H1 (cell line): ENCODE measurements at regions not wholly inside any gene's neighbourhood (a gene's known extent, or its start where the extent isn't known, plus 50 kb on each side); places are given as distances from the start of the nearest gene placed in this dataset.

ENCODE experiments used
- CTCF ChIA-PET: fragments of 300-600 bp; sonication (Branson Sonifier 250); formaldehyde crosslinking; loops from one replicate; lab custom pipeline; 2021; ENCODE audit not compliant: partially characterized antibody; lab: Charles Lee
- POLR2A ChIA-PET: fragments of 300-600 bp; sonication (Branson Sonifier 250); formaldehyde crosslinking; loops from one replicate; lab custom pipeline; 2021; ENCODE audit warnings: inconsistent platforms; ENCODE audit not compliant: partially characterized antibody; lab: Charles Lee
- DNase-seq, 2 experiments: peaks; one replicate each; pipeline versions ENCODE4 v3.0.0 to v3.0.0-alpha.2; 2010 to 2022; ENCODE audit warnings: low spot score in 2 of 2, low read depth in 1 of 2, mixed read lengths in 1 of 2
- FAIRE-seq: peaks from 2 replicates; lab custom pipeline; 2011; peaks lifted over from hg19 to GRCh38; lab: Jason Lieb, UNC
- H2AFZ ChIP-seq: 2 replicates; pipeline ENCODE4 v1.8.1; 2012; ENCODE audit warnings: low read length, inconsistent platforms
- H2AK5ac ChIP-seq: 2 replicates; pipeline ENCODE4 v1.6.1; 2013; ENCODE audit warnings: low read depth, low read length
- H2BK120ac ChIP-seq: replicated peaks from 2 replicates; pipeline ENCODE3; 2013; ENCODE audit warnings: low read depth, low read length, inconsistent platforms
- H2BK12ac ChIP-seq: 2 replicates; pipeline ENCODE4 v1.6.1; 2013; ENCODE audit warnings: low read depth, low read length
- H2BK15ac ChIP-seq: 2 replicates; pipeline ENCODE4 v1.6.1; 2013; ENCODE audit warnings: low read length
- H2BK20ac ChIP-seq: 2 replicates; pipeline ENCODE4 v1.6.1; 2013; ENCODE audit warnings: low read length
- H2BK5ac ChIP-seq: 2 replicates; pipeline ENCODE4 v1.6.1; 2013; ENCODE audit warnings: low read depth, low read length
- H3K14ac ChIP-seq: 2 replicates; pipeline ENCODE4 v1.6.1; 2013; ENCODE audit warnings: inconsistent platforms; ENCODE audit not compliant: insufficient read length
- H3K18ac ChIP-seq: 2 replicates; pipeline ENCODE4 v1.6.1; 2013; ENCODE audit warnings: low read length; ENCODE audit errors: extremely low read depth
- H3K23ac ChIP-seq: 2 replicates; pipeline ENCODE4 v1.6.1; 2013; ENCODE audit warnings: inconsistent platforms; ENCODE audit not compliant: insufficient read length
- H3K23me2 ChIP-seq: 2 replicates; pipeline ENCODE4 v1.6.1; 2013; ENCODE audit warnings: low read depth, low read length
- H3K27ac ChIP-seq: 2 replicates; pipeline ENCODE4 v1.6.1; 2011; ENCODE audit warnings: low read depth, low read length, inconsistent platforms
- H3K27me3 ChIP-seq, 4 experiments: replicated peaks in 1 of 4; 1 replicate in 1 of 4; 2 replicates in 3 of 4; pipeline versions ENCODE4 v1.6.1 to v1.8.1; 2011 to 2013; ENCODE audit warnings: low read length in 3 of 4, mild to moderate bottlenecking in 3 of 4, inconsistent platforms in 2 of 4, mixed read lengths in 2 of 4, moderate library complexity in 1 of 4; ENCODE audit not compliant: control insufficient read depth in 3 of 4, insufficient read depth in 3 of 4; ENCODE audit errors: extremely low read depth in 1 of 4
- H3K36me3 ChIP-seq, 4 experiments: 2 replicates each; pipeline versions ENCODE4 v1.6.1 to v1.8.1; 2011 to 2013; ENCODE audit warnings: mild to moderate bottlenecking in 4 of 4, low read length in 3 of 4, moderate library complexity in 2 of 4, control low read depth in 1 of 4, inconsistent platforms in 1 of 4; ENCODE audit not compliant: insufficient read depth in 4 of 4, control insufficient read depth in 2 of 4
- H3K4ac ChIP-seq: replicated peaks from 2 replicates; pipeline ENCODE3; 2013; ENCODE audit warnings: low read length, low read depth, mixed read lengths, inconsistent platforms; ENCODE audit not compliant: insufficient read length
- H3K4me1 ChIP-seq, 4 experiments: replicated peaks in 1 of 4; 1 replicate in 1 of 4; 2 replicates in 3 of 4; pipeline versions ENCODE4 v1.6.1 to v1.8.1; 2011 to 2013; ENCODE audit warnings: low read length in 3 of 4, inconsistent platforms in 2 of 4, mixed read lengths in 1 of 4; ENCODE audit not compliant: insufficient read depth in 4 of 4, control insufficient read depth in 3 of 4
- H3K4me2 ChIP-seq, 2 experiments: 2 replicates each; pipeline versions ENCODE4 v1.6.1 to v1.8.1; 2011 to 2013; ENCODE audit warnings: low read depth in 2 of 2, low read length in 2 of 2, control low read depth in 1 of 2, inconsistent platforms in 1 of 2, mild to moderate bottlenecking in 1 of 2; ENCODE audit not compliant: insufficient read depth in 1 of 2
- H3K4me3 ChIP-seq, 4 experiments: fragments of 200-600, 300-600 bp in 1 of 4; sonication (generic), shearing (Covaris generic), sonication (Bioruptor Twin) in 1 of 4; 2 replicates each; pipeline versions ENCODE4 v1.5.1 to v1.8.1; 2011 to 2016; ENCODE audit warnings: low read length in 4 of 4, low read depth in 3 of 4, control low read depth in 2 of 4, inconsistent platforms in 2 of 4, mild to moderate bottlenecking in 2 of 4, mixed read lengths in 1 of 4, moderate library complexity in 1 of 4; ENCODE audit not compliant: insufficient read depth in 2 of 4; ENCODE audit errors: extremely low read depth in 1 of 4
- H3K56ac ChIP-seq: replicated peaks from 2 replicates; pipeline ENCODE3; 2013; ENCODE audit warnings: low read depth, mild to moderate bottlenecking, mixed read lengths, low read length, inconsistent platforms; ENCODE audit not compliant: insufficient read length
- H3K79me1 ChIP-seq: 2 replicates; pipeline ENCODE4 v1.6.1; 2013; ENCODE audit warnings: low read depth, low read length, control low read depth
- H3K79me2 ChIP-seq, 2 experiments: 2 replicates each; pipeline versions ENCODE4 v1.6.1 to v1.8.1; 2012 to 2013; ENCODE audit warnings: low read length in 2 of 2, mild to moderate bottlenecking in 2 of 2, inconsistent platforms in 1 of 2; ENCODE audit not compliant: insufficient read depth in 2 of 2, control insufficient read depth in 1 of 2
- H3K9ac ChIP-seq, 4 experiments: replicated peaks in 1 of 4; 1 replicate in 1 of 4; 2 replicates in 3 of 4; pipeline versions ENCODE4 v1.6.1 to v1.8.1; 2011 to 2013; ENCODE audit warnings: low read depth in 3 of 4, low read length in 3 of 4, control low read depth in 2 of 4, mild to moderate bottlenecking in 2 of 4, moderate library complexity in 2 of 4, inconsistent platforms in 1 of 4; ENCODE audit errors: extremely low read depth in 1 of 4
- H3K9me3 ChIP-seq, 2 experiments: 2 replicates each; pipeline versions ENCODE4 v1.6.1 to v1.8.1; 2012 to 2013; ENCODE audit warnings: mild to moderate bottlenecking in 2 of 2, moderate library complexity in 2 of 2, control low read depth in 1 of 2, inconsistent platforms in 1 of 2, low read depth in 1 of 2, low read length in 1 of 2, mixed read lengths in 1 of 2; ENCODE audit not compliant: insufficient read depth in 2 of 2
- H4K20me1 ChIP-seq, 2 experiments: replicated peaks in 1 of 2; 2 replicates each; pipeline versions ENCODE3 to v1.8.1; 2011 to 2013; ENCODE audit warnings: inconsistent platforms in 2 of 2, low read length in 2 of 2, mild to moderate bottlenecking in 1 of 2; ENCODE audit not compliant: insufficient read depth in 2 of 2, control insufficient read depth in 1 of 2
- H4K5ac ChIP-seq: 2 replicates; pipeline ENCODE4 v1.6.1; 2013; ENCODE audit warnings: low read length, low read depth, mixed read lengths, inconsistent platforms; ENCODE audit not compliant: insufficient read length
- H4K8ac ChIP-seq: 2 replicates; pipeline ENCODE4 v1.8.0; 2013; ENCODE audit warnings: mild to moderate bottlenecking, moderate library complexity, low read length, inconsistent platforms; ENCODE audit not compliant: insufficient read depth; ENCODE audit errors: extremely low read depth
- H4K91ac ChIP-seq: replicated peaks from 2 replicates; pipeline ENCODE3; 2013; ENCODE audit warnings: low read length, mixed read lengths, inconsistent platforms; ENCODE audit not compliant: insufficient read length
- CBX8 ChIP-seq: fragments of 300-800, 300-1000 bp; sonication (generic); IDR thresholded peaks from 2 replicates; pipeline ENCODE4 v1.7.1; 2016; ENCODE audit warnings: low read depth, low read length, borderline replicate concordance
- CHD2 ChIP-seq: IDR thresholded peaks from 2 replicates; pipeline ENCODE4 v1.6.1; 2012; ENCODE audit warnings: low read length, improper control_type of control experiment
- CREB1 ChIP-seq: IDR thresholded peaks from 2 replicates; pipeline ENCODE4 v1.6.1; 2012; ENCODE audit warnings: inconsistent platforms
- HDAC2 ChIP-seq, 2 experiments: fragments of 300-600 bp in 1 of 2; sonication (generic) in 1 of 2; IDR thresholded peaks; 2 replicates each; pipeline ENCODE4 v1.6.1; 2011 to 2012; ENCODE audit warnings: low read depth in 2 of 2, low read length in 2 of 2, mild to moderate bottlenecking in 2 of 2, moderate library complexity in 2 of 2, borderline replicate concordance in 1 of 2, inconsistent platforms in 1 of 2
- NRF1 ChIP-seq: IDR thresholded peaks from 2 replicates; pipeline ENCODE4 v1.6.1; 2011; ENCODE audit warnings: mild to moderate bottlenecking, low read depth, low read length, improper control_type of control experiment
- POLR2AphosphoS5 ChIP-seq: IDR thresholded peaks from 2 replicates; pipeline ENCODE4 v1.6.1; 2011; ENCODE audit warnings: low read depth, low read length
- RBBP5 ChIP-seq: IDR thresholded peaks from 2 replicates; pipeline ENCODE4 v1.7.1; 2012; ENCODE audit warnings: low read depth, mild to moderate bottlenecking, inconsistent platforms, low read length, moderate library complexity, borderline replicate concordance
- RFX5 ChIP-seq: IDR thresholded peaks from 2 replicates; pipeline ENCODE4 v1.6.1; 2011; ENCODE audit warnings: low read depth, low read length, improper control_type of control experiment, borderline replicate concordance
- WGBS, 2 experiments: shearing (Covaris generic) in 1 of 2; methylation state at CpG; one replicate each; pipeline versions ENCODE4 v1.1.6 to v1.1.7; 2013 to 2015; ENCODE audit warnings: low lambda C conversion rate in 2 of 2, mixed read lengths in 2 of 2, inconsistent platforms in 1 of 2, low coverage in 1 of 2, missing lambda C conversion rate in 1 of 2; ENCODE audit not compliant: insufficient replicate concordance in 2 of 2, insufficient coverage in 1 of 2, insufficient read length in 1 of 2; ENCODE audit errors: extremely low coverage in 1 of 2, missing lambda C conversion rate in 1 of 2; 5-methylcytosine and 5-hydroxymethylcytosine counted together

DNA sequence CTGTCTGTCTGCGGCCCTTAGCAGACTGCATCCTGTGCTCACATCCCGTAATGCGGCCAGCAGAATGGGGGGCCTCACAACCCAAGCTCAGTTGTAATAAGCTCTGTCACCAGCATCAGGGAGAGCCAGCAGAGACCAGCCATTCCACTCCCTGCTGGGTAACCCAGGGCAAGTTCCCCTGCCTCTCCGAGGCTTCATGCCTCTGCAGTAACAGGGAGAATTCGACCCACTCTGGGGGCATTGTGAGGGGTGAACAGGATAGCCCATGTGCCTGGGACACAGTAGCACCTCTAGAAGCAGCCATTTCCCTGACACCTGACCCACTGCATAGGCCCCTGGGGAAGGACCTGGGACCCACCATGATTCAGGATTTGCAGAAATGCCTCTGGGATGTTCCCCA lies 461.2 kb downstream of the MATN1 start:
- no peak overlapping the region for H3K27ac ChIP-seq
- 92% methylated on average over 5 of the region's 5 CpGs; no CpG with 5 or more reads in 1 of the 2 experiments for WGBS, 2 experiments
- CTCF ChIA-PET: interaction anchor here (0.6 to 2.0 kb wide), 3 partner anchors 30 to 92 kb away, joined by 3 to 6 read pairs (median 3); no protein-coding TSS in a partner anchor
- H3K14ac ChIP-seq: no peak overlapping the region
- FAIRE-seq (no peak), DNase-seq (no peak)
- no peaks in the 10 kb centered on the region for H3K79me2 ChIP-seq
- no peak overlapping the region for H3K18ac ChIP-seq
- H4K20me1 ChIP-seq: no peaks in the 10 kb centered on the region
- H3K23me2 ChIP-seq: no peaks in the 10 kb centered on the region; the same call in 1 of the 2 replicates
- no peak overlapping the region for H4K91ac ChIP-seq
- H3K4me3 ChIP-seq: no peak overlapping the region
- no peak overlapping the region for H3K4ac ChIP-seq
- no peaks in the 10 kb centered on the region for H3K27me3 ChIP-seq
- no peak overlapping the region for H3K9ac ChIP-seq
- no peaks in the 10 kb centered on the region for H3K79me1 ChIP-seq
- no peak overlapping the region for H4K8ac ChIP-seq
- no peak overlapping the region for H2BK20ac ChIP-seq
- no peaks in the 10 kb centered on the region; a peak in 1 of 8 replicates for H3K36me3 ChIP-seq
- POLR2A ChIA-PET: interaction anchor here (1.4 kb wide), 1 partner anchor 11 kb away, joined by 3 read pairs; no protein-coding TSS in a partner anchor
- H2BK120ac ChIP-seq: no peak overlapping the region
- peaks cover 0 to 3% (median 1%) of the 10 kb centered on the region in 4 experiments; a peak in 1 of 7 replicates for H3K4me1 ChIP-seq
- TF ChIP-seq RFX5 (no peak), NRF1 (no peak), RBBP5 (no peak), POLR2AphosphoS5 (no peak), CBX8 (no peak), CREB1 (no peak), HDAC2 (IDR thresholded peaks at IDR 0.05; ENCODE audit: borderline replicate concordance in 1 of 2, low read depth in 2 of 2, low read length in 2 of 2) (no peak), CHD2 (no peak)
- TF ChIP-seq, all 59 proteins: peak for 0
- H4K5ac ChIP-seq: no peak overlapping the region
- H2BK15ac ChIP-seq: no peak overlapping the region
- no peaks in the 10 kb centered on the region for H3K9me3 ChIP-seq
- H2AFZ ChIP-seq: no peak overlapping the region
- H2BK5ac ChIP-seq: no peak overlapping the region; the same call in 1 of the 2 replicates
- H2BK12ac ChIP-seq: no peak overlapping the region
- H3K56ac ChIP-seq: no peak overlapping the region
- H3K4me2 ChIP-seq: no peak overlapping the region
- no peak overlapping the region for H3K23ac ChIP-seq
- no peak overlapping the region for H2AK5ac ChIP-seq
